ENCODE measurements at regions not wholly inside any gene's neighbourhood (a gene's known extent, or its start where the extent isn't known, plus 50 kb on each side); places are given as distances from the start of the nearest gene placed in this dataset.

- POLR2A ChIA-PET: interaction anchor here (1.4 to 1.6 kb wide), 2 partner anchors 54 to 108 kb away, joined by 4 read pairs; partner anchors contain the start of gene IL6
- no peak for ATAC-seq (ENCODE audit: low read depth)
These were observed 108.5 kb upstream of the IL6 start for GRCh38 chr7:22618528-22618927.

GRCh38 chr7:22617166-22617565, 109.8 kb upstream of the IL6 start:
- intact Hi-C loops (cut with micrococcal nuclease): loop anchor here (2.0 kb wide), 1 partner anchor 52 kb away; no protein-coding TSS in a partner anchor
- ATAC-seq (ENCODE audit: low read depth) (peak; percentile 59), DNase-seq (no peak)
- H3K36me3 Mint-ChIP-seq (ENCODE audit: low read depth): peaks cover 62% of the 10 kb centered on the region
- no peak for TF ChIP-seq CTCF (IDR thresholded peaks at IDR 0.05)
- peaks cover 16% of the 10 kb centered on the region for H3K9me3 Mint-ChIP-seq
- H3K27me3 Mint-ChIP-seq: no peaks in the 10 kb centered on the region
- peak overlapping the region; percentile 25 for H3K4me3 Mint-ChIP-seq
- H3K27ac Mint-ChIP-seq: peak overlapping the region; percentile 74
- CTCF ChIA-PET: interaction anchor here (1.8 kb wide), 1 partner anchor 108 kb away, joined by 7 read pairs; no protein-coding TSS in a partner anchor
- POLR2A ChIA-PET: interaction anchor here (0.6 to 1.6 kb wide), 5 partner anchors 18 to 110 kb away, joined by 3 to 10 read pairs (median 4); partner anchors contain the start of gene IL6
- H3K4me1 Mint-ChIP-seq: peaks cover 29% of the 10 kb centered on the region

More at GRCh38 chr7:22618528-22618927, 108.5 kb upstream of the IL6 start:
- Mint-ChIP-seq H3K36me3 (ENCODE audit: low read depth) (peaks cover 68% of the 10 kb centered on the region), H3K4me1 (peaks cover 22% of the 10 kb centered on the region), H3K9me3 (peaks cover 16% of the 10 kb centered on the region), H3K27me3 (no peaks in the 10 kb centered on the region), H3K4me3 (no peak overlapping the region), H3K27ac (no peak overlapping the region)
- TF ChIP-seq CTCF (IDR thresholded peaks at IDR 0.05): no peak
- intact Hi-C loops (cut with micrococcal nuclease): loop anchor here (2.0 kb wide), 1 partner anchor 14 kb away; no protein-coding TSS in a partner anchor
- CTCF ChIA-PET: interaction anchor here (1.0 to 1.8 kb wide), 2 partner anchors 12 to 107 kb away, joined by 3 to 7 read pairs; no protein-coding TSS in a partner anchor
- no peak for DNase-seq

GRCh38 chr7:22613496-22613895, 113.5 kb upstream of the IL6 start:
- Mint-ChIP-seq H3K27me3 (no peaks in the 10 kb centered on the region), H3K4me1 (peaks cover 43% of the 10 kb centered on the region), H3K9me3 (peaks cover 10% of the 10 kb centered on the region), H3K4me3 (no peak overlapping the region), H3K27ac (no peak overlapping the region), H3K36me3 (ENCODE audit: low read depth) (peaks cover 44% of the 10 kb centered on the region)
- DNase-seq (no peak), ATAC-seq (ENCODE audit: low read depth) (no peak)
- ChIA-PET CTCF (no interaction called here), POLR2A (interaction anchor here (0.6 kb wide), 1 partner anchor 83 kb away, joined by 3 read pairs; no protein-coding TSS in a partner anchor)
- intact Hi-C loops (cut with micrococcal nuclease): loop anchor here (2.0 kb wide), 1 partner anchor 17 kb away; no protein-coding TSS in a partner anchor
- no peak for TF ChIP-seq CTCF (IDR thresholded peaks at IDR 0.05)

- ATAC-seq (ENCODE audit: low read depth): no peak
- H3K36me3 Mint-ChIP-seq (ENCODE audit: low read depth): peaks cover 38% of the 10 kb centered on the region
- POLR2A ChIA-PET: interaction anchor here (0.8 to 1.8 kb wide), 2 partner anchors 24 to 47 kb away, joined by 3 to 7 read pairs; no protein-coding TSS in a partner anchor
- H3K9me3 Mint-ChIP-seq: peaks cover 10% of the 10 kb centered on the region
- CTCF ChIA-PET: no interaction called here
- DNase-seq: no peak
- H3K4me1 Mint-ChIP-seq: peaks cover 41% of the 10 kb centered on the region
- H3K27ac Mint-ChIP-seq: peak overlapping the region; percentile 72
- TF ChIP-seq CTCF (IDR thresholded peaks at IDR 0.05): no peak
- no peak overlapping the region for H3K4me3 Mint-ChIP-seq
- intact Hi-C loops (cut with micrococcal nuclease): loop anchor here (2.0 kb wide), 1 partner anchor 16 kb away; no protein-coding TSS in a partner anchor
- no peaks in the 10 kb centered on the region for H3K27me3 Mint-ChIP-seq
These were observed 112.8 kb upstream of the STEAP1B start for GRCh38 chr7:22612776-22613175.

- POLR2A ChIA-PET: interaction anchor here (1.0 to 1.8 kb wide), 2 partner anchors 24 to 46 kb away, joined by 4 to 7 read pairs; no protein-coding TSS in a partner anchor
- Mint-ChIP-seq H3K36me3 (ENCODE audit: low read depth) (peaks cover 33% of the 10 kb centered on the region), H3K27ac (peak overlapping the region; percentile 81), H3K4me3 (peak overlapping the region; percentile 39), H3K27me3 (no peaks in the 10 kb centered on the region), H3K9me3 (no peaks in the 10 kb centered on the region), H3K4me1 (peaks cover 32% of the 10 kb centered on the region)
- DNase-seq (no peak), ATAC-seq (ENCODE audit: low read depth) (peak; percentile 58)
- TF ChIP-seq CTCF (IDR thresholded peaks at IDR 0.05): no peak
- intact Hi-C loops (cut with micrococcal nuclease): loop anchor here (2.0 kb wide), 1 partner anchor 15 kb away; no protein-coding TSS in a partner anchor
- CTCF ChIA-PET: no interaction called here
These were observed 111.7 kb upstream of the STEAP1B start for GRCh38 chr7:22611758-22612079.

All from activated B cell treated with CpG ODN at 0.5 μM for 24 hours (primary cell).